Colonic mucosa (tissue), 4 donors: ENCODE measurements at regions not wholly inside any gene's neighbourhood (a gene's known extent, or its start where the extent isn't known, plus 50 kb on each side); places are given as distances from the start of the nearest gene placed in this dataset.
A peak's percentile ranks its signal among the peaks of the same experiment; 100 is the strongest.
"Not testable (repeated sequence)": the region's sequence is repeated elsewhere in the genome, so short reads cannot be mapped to it uniquely, and the experiment has no call there.

Experiments used
- DNase-seq: peaks from one replicate; pipeline ENCODE4 v3.0.0-alpha.2; 2020
- H3K27ac ChIP-seq: fragments of 200-600 bp; one replicate; pipeline ENCODE4 v1.8.0; 2021
- H3K27me3 ChIP-seq: fragments of 200-600 bp; one replicate; pipeline ENCODE4 v1.8.0; 2021
- H3K36me3 ChIP-seq: fragments of 200-600 bp; one replicate; pipeline ENCODE4 v1.8.0; 2021
- H3K4me1 ChIP-seq: fragments of 200-600 bp; one replicate; pipeline ENCODE4 v1.8.0; 2021; ENCODE audit warnings: mild to moderate bottlenecking
- H3K4me3 ChIP-seq: fragments of 200-600 bp; one replicate; pipeline ENCODE4 v1.8.0; 2021
- H3K9ac ChIP-seq, 2 donors: one replicate each; pipeline ENCODE4 v1.7.0; 2013; ENCODE audit warnings: control low read depth in 2 of 2, low read depth in 2 of 2, low read length in 2 of 2
- H3K9me3 ChIP-seq: fragments of 200-600 bp; one replicate; pipeline ENCODE4 v1.8.0; 2021
- intact Hi-C: fragments of 100-400 bp; cut with DNase I; formaldehyde crosslinking; loops from one replicate; pipeline ENCODE4 v1.14.1; 2022
- TF ChIP-seq, protein P1 (sequence below): fragments of 200-600 bp; IDR thresholded peaks from one replicate; pipeline ENCODE4 v1.8.0; 2022; ENCODE audit warnings: antibody characterized with exemption, mild to moderate bottlenecking
- donor health status: healthy.
- donor health status: DM: no; HTN: no; CAD: no.
- donor health status: DM: no; HTN: no; CAD: no.

DNA sequence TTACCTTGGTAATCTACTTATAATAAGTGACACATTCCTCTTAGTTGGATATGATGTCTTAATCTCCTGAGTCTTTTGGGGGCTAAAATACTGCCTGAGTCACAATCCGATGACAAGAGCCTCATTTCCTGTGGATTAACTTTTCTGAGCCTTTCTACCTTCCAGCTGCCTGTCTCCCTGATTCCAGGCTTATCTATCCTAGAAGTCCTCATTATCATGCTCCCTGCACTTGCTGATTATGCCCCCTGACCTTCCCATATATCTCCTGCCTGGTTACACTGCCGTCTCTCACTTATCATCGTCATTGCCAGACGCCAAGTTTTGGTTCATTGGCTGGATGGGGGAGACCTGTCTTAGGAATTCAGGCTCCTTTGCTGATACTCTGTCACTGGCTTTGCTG, 727.4 kb upstream of the CA10 start:
- no peaks in the 10 kb centered on the region for H3K27me3 ChIP-seq
- intact Hi-C loops: no loop called here
- H3K4me1 ChIP-seq: no peaks in the 10 kb centered on the region
- no peaks in the 10 kb centered on the region for H3K9me3 ChIP-seq
- H3K27ac ChIP-seq: no peak overlapping the region
- no peak overlapping the region for H3K9ac ChIP-seq
- no peaks in the 10 kb centered on the region for H3K36me3 ChIP-seq
- no peak for DNase-seq
- no peak overlapping the region for H3K4me3 ChIP-seq
- TF ChIP-seq, protein P1, sequence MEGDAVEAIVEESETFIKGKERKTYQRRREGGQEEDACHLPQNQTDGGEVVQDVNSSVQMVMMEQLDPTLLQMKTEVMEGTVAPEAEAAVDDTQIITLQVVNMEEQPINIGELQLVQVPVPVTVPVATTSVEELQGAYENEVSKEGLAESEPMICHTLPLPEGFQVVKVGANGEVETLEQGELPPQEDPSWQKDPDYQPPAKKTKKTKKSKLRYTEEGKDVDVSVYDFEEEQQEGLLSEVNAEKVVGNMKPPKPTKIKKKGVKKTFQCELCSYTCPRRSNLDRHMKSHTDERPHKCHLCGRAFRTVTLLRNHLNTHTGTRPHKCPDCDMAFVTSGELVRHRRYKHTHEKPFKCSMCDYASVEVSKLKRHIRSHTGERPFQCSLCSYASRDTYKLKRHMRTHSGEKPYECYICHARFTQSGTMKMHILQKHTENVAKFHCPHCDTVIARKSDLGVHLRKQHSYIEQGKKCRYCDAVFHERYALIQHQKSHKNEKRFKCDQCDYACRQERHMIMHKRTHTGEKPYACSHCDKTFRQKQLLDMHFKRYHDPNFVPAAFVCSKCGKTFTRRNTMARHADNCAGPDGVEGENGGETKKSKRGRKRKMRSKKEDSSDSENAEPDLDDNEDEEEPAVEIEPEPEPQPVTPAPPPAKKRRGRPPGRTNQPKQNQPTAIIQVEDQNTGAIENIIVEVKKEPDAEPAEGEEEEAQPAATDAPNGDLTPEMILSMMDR: no peak

DNA sequence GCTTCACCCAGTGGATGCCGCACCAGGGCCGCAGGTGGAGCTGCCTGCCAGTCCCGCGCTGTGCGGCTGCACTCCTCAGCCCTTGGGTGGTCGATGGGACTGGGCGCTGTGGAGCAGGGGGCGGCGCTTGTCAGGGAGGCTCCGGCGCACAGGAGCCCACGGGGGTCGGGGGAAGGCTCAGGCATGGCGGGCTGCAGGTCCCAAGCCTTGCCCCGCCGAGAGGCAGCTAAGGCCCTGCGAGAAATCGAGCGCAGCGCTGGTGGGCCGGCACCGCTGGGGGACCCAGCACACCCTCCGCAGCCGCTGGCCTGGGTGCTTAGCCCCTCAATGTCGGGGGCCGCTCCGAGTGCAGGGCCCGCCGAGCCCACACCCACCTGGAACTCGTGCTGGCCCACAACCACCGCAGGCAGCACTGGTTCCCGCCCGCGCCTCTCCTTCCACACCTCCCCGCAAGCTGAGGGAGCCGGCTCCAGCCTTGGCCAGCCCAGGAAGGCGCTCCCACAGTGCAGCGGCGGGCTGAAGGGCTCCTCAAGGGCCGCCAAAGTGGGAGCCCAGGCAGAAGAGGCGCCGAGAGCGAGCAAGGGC, 725.5 kb upstream of the CA10 start:
- intact Hi-C loops, DNase-seq, H3K27ac ChIP-seq, H3K4me3 ChIP-seq, H3K9me3 ChIP-seq, H3K27me3 ChIP-seq, H3K9ac ChIP-seq, H3K36me3 ChIP-seq, H3K4me1 ChIP-seq: not testable (repeated sequence)

DNA sequence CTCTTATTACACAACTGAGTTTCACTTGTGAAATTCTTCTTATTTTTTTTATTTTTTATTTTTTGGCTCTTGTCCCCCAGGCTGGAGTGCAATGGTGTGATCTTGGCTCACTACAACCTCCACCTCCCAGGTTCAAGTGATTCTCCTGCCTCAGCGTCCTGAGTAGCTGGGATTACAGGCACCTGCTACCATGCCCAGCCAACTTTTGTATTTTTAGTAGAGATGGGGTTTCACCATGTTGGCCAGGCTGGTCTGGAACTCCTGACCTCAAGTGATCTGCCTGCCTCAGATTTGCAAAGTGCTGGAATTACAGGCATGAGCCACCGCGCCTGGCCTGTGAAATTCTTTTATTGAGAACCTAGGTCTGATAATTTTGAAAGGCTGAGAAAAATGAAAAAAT, 688.3 kb upstream of the CA10 start:
- intact Hi-C loops, H3K27me3 ChIP-seq, H3K27ac ChIP-seq, H3K36me3 ChIP-seq, H3K9ac ChIP-seq, DNase-seq, H3K9me3 ChIP-seq, H3K4me3 ChIP-seq, H3K4me1 ChIP-seq: not testable (repeated sequence)

DNA sequence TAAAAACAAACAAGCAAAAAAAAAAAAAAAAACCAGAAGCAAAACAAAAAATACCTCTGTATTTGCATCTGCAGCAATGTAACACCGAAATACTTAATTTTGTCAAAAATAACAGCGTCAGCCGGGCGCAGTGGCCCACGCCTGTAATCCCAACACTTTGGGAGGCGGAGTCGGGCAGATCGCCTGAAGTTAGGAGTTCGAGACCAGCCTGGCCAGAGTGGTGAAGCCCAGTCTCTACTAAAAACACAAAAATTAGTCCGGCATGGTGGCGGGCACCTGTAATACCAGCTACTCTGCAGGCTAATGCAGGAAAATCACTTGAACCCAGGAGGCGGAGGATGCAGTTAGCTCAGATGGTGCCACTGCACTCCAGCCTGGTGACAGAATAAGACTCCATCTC, 683.5 kb upstream of the CA10 start:
- intact Hi-C loops: no loop called here
- TF ChIP-seq, protein P1: no peak
- no peaks in the 10 kb centered on the region for H3K27me3 ChIP-seq
- H3K9me3 ChIP-seq: no peaks in the 10 kb centered on the region
- no peaks in the 10 kb centered on the region for H3K4me1 ChIP-seq
- H3K36me3 ChIP-seq: no peaks in the 10 kb centered on the region
- H3K4me3 ChIP-seq: no peak overlapping the region
- no peak for DNase-seq
- H3K27ac ChIP-seq: no peak overlapping the region
- H3K9ac ChIP-seq: no peak overlapping the region

DNA sequence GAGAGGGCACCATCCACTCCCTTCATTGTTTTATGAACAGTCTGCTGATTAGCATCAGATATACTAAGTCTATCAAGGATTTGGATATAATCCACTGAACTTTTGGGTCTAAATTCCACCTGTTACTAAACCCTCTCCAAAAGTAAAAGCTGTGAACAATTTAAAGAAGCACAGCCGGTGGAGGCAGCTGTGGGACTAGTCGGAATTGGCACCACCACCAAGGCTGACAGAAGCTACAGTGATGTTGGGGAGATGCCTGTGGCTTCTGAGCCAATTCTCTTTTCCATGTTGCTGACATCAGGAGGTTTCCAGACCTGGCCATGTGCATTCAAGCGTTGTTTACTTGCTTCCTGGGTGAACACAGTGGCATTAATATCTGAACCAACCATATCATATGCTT, 679.0 kb upstream of the CA10 start:
- TF ChIP-seq, protein P1: no peak
- Histone ChIP-seq H3K9me3 (no peaks in the 10 kb centered on the region), H3K9ac (no peak overlapping the region), H3K27me3 (no peaks in the 10 kb centered on the region), H3K4me1 (no peaks in the 10 kb centered on the region), H3K27ac (no peak overlapping the region), H3K4me3 (no peak overlapping the region), H3K36me3 (no peaks in the 10 kb centered on the region)
- intact Hi-C loops: no loop called here
- DNase-seq: no peak

DNA sequence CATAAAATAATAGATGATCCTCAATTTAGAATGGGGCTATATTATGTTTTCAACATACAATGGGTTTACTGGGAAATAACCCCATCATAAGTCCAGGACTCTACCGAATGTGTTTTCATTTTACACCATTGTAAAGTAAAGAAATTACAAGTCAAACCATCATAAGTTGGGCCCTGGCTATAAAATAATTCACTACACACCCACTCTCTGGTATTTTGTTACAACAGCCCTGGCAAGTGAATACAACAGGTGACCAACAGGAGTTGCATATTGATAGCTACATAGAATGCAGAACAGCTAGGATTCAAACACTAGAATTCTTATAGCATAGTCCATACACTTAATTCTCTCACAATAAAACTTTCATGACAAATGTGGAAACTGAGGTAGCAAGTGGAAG, 673.0 kb upstream of the CA10 start:
- no peak overlapping the region for H3K9ac ChIP-seq
- no peak overlapping the region for H3K4me3 ChIP-seq
- intact Hi-C loops: no loop called here
- no peaks in the 10 kb centered on the region for H3K27me3 ChIP-seq
- no peaks in the 10 kb centered on the region for H3K36me3 ChIP-seq
- no peaks in the 10 kb centered on the region for H3K9me3 ChIP-seq
- no peaks in the 10 kb centered on the region for H3K4me1 ChIP-seq
- H3K27ac ChIP-seq: peak overlapping the region; percentile 50
- TF ChIP-seq, protein P1: no peak
- DNase-seq: peak; percentile 32
